OCI-LY7 (cell line): ENCODE measurements at regions not wholly inside any gene's neighbourhood (a gene's known extent, or its start where the extent isn't known, plus 50 kb on each side); places are given as distances from the start of the nearest gene placed in this dataset.

ENCODE experiments used
- EZH2phosphoT487 ChIP-seq: fragments of 200-600 bp; sonication (generic); IDR thresholded peaks from 2 replicates; pipeline ENCODE4 v1.6.1; 2018; ENCODE audit warnings: low read depth, borderline replicate concordance, mild to moderate bottlenecking, mixed run types, antibody characterized with exemption, low read length, moderate library complexity, mixed read lengths
- TF ChIP-seq, protein P1 (sequence below): fragments of 200-600 bp; sonication (generic); conservative IDR thresholded peaks from 2 replicates; pipeline ENCODE4 v1.5.1; 2014; ENCODE audit warnings: mild to moderate bottlenecking, antibody characterized with exemption, low read length, moderate library complexity, mixed read lengths

DNA sequence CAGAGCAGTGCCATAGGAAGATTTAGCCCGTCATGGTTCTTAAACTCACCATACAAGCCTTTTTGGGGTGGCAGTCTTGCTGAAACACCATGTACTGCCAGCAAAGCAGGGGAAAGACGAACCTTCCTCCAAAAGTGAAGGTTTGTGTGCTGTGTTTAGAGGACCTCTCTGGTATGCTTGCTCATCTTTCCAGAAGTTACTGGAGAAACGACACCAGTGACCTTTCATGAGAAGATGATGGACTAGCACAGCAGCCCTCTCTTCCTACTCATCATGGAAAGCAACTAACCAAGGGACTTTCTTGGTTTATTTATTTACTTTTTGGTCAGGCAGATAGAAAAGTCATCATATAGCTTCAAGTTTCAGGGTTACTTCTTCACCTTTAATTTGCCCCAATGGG is 247.4 kb downstream of the PTEN start:
- TF ChIP-seq, protein P1, sequence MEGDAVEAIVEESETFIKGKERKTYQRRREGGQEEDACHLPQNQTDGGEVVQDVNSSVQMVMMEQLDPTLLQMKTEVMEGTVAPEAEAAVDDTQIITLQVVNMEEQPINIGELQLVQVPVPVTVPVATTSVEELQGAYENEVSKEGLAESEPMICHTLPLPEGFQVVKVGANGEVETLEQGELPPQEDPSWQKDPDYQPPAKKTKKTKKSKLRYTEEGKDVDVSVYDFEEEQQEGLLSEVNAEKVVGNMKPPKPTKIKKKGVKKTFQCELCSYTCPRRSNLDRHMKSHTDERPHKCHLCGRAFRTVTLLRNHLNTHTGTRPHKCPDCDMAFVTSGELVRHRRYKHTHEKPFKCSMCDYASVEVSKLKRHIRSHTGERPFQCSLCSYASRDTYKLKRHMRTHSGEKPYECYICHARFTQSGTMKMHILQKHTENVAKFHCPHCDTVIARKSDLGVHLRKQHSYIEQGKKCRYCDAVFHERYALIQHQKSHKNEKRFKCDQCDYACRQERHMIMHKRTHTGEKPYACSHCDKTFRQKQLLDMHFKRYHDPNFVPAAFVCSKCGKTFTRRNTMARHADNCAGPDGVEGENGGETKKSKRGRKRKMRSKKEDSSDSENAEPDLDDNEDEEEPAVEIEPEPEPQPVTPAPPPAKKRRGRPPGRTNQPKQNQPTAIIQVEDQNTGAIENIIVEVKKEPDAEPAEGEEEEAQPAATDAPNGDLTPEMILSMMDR = no peak
- TF ChIP-seq EZH2phosphoT487 = no peak
